RKO (cell line): ENCODE measurements at regions not wholly inside any gene's neighbourhood (a gene's known extent, or its start where the extent isn't known, plus 50 kb on each side); places are given as distances from the start of the nearest gene placed in this dataset.

Source experiments
- DNase-seq: peaks from one replicate; pipeline ENCODE4 v3.0.0-alpha.2; 2016; ENCODE audit warnings: low spot score

DNA sequence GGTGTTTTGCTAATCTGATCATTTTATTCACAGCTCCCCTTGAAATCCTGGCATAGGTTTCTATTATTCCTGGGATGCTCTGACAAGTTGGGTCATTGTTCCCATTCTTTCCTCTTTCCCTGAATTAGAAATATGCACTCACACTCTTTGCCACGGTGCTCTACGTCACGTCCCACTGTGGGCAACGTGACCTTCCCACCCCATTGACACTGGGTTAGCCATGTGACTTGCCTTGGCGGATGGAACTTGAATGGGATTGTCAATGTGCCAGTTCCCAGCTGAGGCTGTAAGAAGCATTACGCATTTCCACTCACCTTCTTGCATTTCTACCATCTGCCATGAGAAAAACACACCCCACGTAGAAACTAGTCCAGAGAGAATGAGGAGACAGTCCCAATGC, 492.4 kb downstream of the SHISA9 start:
- DNase-seq, result no peak

DNA sequence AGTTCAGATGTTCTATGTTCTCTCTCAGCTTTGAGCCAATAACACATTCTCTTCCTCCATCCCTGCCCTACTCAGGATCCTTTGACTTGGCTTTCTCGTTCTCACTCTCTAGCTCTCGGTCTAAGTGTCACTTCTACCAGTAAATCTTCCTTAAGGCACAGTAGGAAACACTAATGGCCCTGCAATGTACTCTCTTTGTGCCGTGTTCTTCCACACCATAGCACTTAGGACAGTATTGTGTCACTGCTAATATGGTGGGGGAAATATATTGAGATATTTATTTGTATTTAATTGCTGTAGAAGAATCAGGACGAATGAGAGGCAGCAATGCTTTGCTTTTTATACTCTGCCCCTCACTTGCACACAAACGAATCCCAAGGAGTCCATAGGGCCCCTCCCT, 493.1 kb downstream of the SHISA9 start:
- no peak for DNase-seq

DNA sequence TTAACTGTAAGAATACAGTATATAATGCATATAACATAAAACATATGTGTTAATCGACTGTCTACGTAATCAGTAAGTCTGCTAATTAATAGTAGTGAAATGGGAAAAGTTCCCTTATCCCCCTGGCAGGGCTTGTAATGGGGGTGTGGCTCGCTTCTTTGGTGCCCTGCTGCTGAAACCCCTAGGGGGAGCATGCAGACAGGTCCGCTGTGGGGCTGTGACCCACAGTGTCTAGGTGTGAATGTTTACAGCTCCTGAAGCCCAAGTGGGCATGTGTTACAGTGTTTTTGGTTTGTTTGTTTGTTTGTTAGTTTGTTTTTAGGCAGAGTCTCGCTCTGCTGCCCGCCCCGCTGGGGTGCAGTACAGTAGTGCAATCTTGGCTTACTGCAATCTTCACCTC, 495.7 kb downstream of the SHISA9 start:
- DNase-seq, result no peak

DNA sequence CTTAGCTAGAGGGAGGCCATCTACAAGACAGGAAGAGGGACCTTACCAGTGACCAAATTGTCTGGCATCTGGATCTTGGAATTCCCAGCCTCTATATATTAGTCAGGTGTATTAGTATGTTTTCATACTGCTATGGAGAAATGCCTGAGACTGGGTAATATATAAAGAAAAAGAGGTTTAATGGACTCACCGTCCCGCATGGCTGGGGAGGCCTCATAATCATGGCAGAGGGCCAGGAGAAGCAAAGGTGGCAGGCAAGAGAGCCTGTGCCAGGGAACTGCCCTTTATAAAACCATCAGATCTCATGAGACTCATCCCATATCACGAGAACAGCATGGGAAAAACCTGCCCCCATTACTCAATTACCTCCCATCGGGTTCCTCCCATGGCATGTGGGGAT, 500.2 kb downstream of the SHISA9 start:
- no peak for DNase-seq

DNA sequence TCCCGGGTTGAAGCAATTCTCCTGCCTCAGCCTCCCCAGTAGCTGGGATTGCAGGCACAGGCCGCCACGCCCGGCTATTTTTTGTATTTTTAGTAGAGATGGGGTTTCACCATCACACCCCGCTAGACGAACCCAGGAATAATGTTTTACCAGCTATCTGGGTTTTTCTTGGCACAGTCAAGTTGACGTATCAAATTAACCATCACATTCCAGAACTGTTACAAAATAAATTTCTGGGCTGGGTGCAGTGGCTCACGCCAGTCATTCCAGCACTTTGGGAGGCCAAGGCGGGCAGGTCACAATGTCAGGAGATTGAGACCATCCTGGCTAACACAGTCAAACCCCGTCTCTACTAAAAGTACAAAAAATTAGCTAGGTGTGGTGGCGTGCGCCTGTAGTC, 501.2 kb downstream of the SHISA9 start:
- no peak for DNase-seq

DNA sequence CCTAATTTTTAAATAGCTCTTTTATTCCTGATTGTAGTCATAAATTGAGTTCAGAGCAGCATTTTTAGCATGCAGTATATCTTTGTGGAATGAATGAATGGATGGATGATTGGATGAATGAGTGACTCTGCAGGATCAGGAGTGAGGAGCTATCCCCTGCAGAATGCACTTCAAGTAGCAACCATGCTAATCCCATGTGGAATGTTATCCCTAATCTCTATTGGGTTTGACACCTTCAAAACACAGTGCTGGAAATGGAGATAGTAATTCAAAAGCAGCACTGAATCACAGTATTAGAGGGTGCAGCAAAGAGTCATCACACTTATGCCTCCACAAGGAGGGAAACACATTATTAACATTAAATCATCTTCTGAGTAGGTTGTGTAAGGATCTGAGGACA, 501.9 kb downstream of the SHISA9 start:
- DNase-seq, result no peak

DNA sequence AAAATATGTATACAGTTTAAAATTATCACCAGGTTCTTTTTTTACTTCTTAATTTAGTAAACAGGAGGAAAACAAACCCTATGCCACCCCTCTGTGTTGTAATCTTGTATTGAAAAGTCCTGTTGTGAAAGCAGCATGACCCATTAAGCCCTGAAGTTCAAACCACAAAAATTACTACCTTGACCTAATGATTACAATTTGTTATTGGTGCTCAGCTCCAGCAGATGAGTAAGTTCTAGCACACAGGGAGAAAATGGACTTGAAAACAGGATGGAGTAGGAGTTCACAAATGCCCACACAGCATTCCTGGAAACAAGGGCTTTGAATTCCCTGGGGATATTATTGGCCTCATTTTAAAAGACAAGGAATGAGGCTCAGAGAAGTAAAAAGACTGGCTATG, 505.8 kb upstream of the ERCC4 start:
- DNase-seq, result no peak

DNA sequence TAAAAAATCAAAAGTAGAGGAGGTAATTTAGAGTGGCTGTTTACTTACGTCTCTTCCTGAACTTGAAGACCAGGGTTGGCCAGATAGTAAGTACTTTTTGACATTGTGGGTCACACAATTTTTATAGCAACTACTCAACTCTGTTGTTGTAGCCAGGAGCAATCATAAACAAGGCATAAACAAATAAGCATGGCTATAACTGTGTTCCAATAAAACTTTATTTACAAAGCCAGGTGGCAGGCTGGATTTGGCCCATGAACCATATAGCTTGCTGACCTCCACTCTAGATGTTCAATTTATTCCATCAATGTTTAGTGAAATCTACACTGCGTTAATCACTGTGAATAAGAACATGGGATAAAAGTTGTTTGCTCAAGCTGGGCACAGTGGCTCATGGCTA, 500.4 kb upstream of the ERCC4 start:
- DNase-seq, result no peak

DNA sequence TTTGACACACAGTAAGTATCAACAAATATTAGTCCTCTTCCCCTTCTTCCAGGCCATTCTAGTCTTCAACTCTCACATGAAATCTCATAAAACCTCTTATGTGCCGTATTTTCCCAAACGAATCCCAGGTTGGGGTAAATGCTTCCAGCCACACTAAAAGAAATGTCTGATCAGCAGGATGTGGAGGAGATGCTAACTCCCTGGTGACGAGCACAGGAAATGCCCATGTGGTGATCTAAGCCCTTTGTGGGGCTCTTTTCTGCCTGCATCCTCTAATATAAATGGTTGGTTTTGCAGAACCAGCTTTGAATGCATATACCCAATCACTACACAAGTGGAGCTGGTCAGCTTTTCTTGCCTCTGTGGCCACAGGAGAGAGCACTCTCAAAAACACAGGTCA, 498.2 kb upstream of the ERCC4 start:
- peak; percentile 8 for DNase-seq

DNA sequence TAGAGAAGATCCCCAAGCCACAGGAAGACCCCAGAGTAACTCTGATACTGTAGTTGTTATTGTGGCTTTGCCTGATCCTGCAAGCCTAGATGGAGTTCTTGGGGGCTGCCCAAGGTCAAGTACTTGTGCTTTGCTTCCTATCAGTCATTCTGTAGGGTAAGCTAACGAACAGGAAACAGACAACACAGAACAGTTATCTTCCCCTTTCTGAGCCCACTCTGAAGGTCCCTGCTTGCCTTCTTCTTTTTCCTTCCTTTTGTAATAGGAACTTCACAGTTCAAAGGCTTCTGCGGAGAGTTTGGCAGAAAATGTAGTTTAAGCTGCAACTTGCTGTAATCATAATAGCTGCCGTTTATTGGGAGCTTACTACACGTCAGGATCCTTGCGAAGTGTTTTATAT, 494.1 kb upstream of the ERCC4 start:
- no peak for DNase-seq

DNA sequence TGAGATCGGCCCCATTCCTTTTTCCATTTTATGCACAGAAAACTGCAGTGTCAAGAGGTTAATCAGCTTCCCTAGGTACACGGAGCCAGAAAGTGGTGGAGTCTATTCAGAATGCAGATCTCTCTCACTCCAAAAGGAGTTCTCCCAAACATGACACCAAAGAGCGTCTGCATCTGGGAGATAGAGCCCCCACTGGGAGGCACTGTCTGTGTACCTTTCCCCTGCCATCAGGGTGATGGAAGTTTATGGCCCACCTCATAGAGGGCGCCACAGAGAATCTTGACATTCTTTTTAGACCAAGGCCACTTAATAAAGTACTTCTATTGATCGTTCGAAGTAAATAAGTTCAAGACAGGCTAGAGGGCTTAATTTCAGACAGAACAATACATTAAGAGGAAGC, 493.7 kb upstream of the ERCC4 start:
- no peak for DNase-seq

DNA sequence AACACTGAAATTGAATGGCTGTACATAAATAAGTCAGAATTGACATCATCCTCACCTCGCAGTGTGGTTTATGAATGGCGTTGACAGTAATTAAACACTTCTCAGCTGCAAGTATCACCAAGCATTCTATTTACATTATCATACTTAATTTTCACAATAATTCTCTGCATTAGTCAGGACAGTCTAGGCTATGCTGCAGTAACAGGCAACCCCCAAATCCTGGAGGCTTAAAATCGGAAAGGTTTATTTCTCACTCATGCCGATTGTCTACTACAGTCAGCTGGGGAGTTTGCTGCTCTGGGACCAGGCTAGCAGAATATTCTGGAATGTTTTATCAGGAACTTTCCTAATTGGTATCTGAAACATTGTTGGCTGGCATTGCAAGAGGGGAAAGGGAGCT, 493.2 kb upstream of the ERCC4 start:
- DNase-seq, result no peak

DNA sequence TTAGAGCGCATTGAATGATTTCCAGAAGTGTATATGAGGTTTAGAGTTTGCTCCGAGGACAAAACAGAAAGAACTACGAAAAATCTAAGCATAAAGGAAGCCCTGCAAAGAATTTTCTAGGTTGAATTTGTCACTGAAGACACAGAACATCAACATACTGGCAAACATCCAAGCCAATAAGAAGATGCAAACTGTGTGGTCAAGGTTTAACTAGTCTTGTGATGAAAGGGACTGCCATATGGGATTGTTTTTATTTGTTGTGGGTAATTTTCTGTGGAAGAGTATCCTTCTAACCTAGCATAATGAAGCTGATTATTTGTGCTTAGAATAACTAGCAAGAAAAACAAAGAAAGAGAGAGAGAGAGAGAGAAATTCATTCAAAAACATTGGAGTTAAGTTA, 492.0 kb upstream of the ERCC4 start:
- DNase-seq, result no peak

DNA sequence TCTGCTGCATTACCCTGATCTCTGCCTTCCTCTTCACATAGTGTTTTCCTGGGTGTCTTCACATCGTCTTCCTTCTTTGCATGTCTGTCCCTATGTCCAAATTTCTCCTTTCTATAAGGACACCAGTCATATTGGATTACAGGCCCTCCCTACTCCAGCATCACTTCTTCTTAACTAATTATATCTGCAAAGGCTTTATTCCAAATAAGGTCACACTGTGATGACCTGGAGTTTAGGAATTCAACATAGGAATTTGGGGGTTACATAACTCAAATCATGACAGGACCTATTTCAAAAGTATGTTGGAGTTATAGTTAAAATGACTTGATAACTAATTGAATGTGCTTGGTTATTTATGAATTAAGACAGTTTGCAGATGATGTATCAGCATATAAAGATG, 490.5 kb upstream of the ERCC4 start:
- no peak for DNase-seq

DNA sequence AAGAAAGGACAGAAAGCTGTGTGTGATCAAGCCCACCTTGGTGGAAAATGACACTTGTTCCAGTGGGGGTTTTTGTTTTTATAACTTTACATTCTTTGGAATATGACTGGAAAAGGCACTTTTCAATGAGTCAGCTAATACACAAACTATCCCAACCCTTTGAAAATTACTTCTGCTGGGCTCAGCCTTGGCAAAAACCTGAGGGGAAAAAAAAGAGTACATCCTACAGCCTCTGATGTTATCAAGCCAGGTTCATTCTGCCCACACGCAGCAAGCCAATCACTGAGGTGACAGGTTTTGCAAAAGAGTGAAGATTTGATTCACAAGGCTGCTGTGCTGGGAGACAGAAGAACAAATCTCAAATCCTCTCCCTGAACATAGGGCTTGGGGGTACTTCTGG, 484.5 kb upstream of the ERCC4 start:
- DNase-seq, result no peak

DNA sequence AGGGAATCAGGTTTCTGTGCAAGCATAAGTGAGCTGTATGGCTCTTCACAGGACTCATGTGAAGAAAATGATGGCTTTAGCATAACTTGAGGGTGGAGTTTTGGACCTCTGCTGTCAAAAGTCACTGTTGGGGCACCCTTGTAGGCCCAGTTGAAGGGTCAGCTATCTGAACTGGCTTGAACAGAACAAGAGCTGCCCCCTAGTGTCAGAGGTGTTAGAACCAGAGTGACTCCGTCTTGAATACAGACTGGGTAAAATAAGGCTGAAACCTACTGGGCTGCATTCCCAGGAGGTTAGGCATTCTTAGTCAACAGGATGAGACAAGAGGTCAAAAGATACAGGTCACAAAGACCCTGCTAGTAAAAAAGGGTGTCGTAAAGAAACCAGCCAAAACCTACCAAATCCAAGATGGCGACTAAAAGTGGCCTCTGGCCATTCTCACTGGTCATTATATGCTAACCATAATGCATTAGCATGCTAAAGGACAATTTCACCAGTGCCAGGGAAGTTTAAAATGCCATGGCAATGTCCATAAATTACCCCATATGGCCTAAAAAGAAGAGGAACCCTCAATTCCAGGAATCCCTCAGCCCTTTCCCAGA, 484.0 kb upstream of the ERCC4 start:
- DNase-seq, result no peak

DNA sequence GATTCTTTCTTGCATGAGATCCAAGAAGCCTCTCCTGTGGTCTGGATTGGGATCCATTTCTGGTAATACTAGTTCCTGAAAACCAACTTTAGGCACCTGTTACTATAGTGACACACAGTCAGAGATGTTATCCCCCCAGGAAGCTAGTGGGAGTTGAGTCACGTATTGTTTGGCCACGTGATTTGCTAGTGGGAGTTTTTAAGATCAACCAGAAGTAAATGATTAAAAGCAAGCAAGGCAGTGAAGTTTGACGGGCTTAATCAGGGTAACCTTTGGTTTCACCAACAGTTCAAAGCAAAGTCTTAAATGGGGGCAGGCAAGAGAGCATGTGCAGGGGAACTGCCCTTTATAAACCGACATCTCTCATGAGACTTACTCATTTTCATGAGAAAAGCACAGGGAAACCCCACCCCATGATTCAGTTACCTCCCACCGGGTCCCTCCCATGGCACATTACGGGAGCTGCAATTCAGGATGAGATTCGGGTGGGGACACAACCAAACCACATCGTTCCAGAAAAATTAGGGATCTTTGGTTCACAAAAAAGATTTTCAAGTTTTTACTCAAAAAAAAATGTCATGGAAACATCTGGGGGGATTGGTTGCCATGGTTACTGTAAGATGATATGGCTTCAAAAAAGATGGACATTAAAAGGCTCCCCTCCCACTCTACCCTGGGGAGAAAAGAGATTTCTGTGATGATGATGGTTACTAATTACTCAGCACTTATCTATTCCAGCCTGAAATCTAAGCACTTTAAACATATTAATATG, 483.1 kb upstream of the ERCC4 start:
- DNase-seq, result no peak

DNA sequence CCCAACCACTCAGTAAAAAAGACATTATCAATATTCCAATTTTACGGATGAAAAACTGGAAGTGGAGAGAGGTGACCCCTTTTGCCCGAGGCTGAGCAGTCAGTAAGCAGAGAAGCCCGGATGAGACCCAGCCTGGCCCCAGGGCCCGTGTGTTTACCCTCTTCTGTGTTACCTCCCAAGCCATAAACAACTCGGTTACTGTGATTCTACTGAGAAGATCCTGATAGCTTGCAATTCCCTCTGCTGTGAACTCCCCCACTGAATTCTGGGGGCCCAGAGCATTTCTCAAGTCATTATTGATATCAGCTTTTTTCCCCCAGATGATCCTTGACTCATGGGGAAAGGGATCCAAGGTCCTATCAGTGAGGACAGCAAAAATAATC, 482.6 kb upstream of the ERCC4 start:
- no peak for DNase-seq

DNA sequence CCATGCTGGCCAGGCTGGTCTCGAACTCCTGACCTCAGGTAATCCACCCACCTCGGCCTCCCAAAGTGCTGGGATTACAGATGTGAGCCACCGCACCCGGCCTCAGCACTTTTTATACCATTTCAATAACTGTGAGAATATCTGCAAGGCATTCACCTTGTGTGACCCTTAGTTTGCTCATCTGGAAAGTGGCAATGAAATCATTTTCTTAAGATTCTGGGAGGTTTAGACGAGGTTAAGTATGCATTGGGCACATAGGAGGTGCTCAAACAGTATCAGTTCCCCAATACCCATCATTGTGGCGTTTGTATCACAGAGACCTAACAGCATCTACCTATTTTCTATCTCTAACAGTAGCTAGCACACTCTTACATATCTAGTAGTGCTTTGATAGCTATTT, 481.9 kb upstream of the ERCC4 start:
- no peak for DNase-seq

DNA sequence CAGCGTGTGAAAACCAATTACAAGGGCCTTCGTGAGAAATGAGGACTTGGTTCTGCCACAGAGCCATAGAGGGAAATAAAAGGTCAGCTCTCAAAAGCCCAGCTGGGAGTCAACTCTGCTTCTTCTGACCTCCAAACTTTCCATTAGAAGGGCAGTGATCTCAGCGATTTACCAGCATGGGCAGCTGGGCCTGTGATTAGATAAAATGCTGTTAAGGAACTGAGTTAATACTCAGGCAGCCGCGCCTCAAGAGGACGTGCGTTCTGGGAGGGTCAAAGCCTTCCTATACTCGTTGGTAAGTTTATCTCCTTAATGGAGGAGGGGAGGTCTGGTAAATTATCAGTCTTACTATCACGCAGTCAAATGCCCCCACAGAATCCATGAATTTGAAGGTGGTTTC, 480.2 kb upstream of the ERCC4 start:
- DNase-seq, result no peak

DNA sequence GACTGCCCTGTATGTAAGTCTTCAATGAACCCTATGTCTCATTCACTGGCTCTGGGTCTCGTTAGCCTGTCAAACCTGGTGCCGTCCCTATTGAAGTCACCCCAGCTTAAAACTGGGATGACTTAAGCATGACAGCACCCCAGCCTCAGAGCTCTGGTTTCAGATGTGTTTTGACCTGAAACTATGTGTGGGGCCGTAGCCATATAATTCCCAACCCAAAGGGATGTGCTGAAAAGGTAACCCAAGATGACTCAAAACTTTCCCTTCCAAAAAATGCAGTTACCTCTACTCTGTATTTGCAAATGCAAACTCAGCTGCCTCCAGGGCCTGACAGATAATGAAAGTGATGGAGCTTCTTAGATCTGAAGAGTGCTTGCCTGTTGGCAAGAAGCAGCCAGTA, 478.3 kb upstream of the ERCC4 start:
- no peak for DNase-seq

DNA sequence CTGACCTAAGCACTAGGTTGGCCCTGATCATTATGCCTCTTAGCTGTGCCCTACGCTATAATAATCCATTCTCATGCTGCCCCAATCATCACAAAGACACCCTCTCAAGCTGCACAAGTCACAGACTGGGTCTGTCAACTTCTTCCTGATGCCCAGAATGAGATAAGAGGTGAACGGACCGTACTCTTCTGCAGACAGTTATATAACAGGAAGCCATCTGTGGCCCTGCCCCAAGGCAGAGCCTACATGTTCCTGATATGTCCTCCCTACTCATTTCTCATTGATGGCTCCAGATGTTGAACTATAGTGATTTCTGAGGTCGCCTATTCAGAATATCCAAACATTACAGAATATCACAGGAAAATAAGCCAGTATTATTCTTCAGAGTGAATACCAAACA, 471.6 kb upstream of the ERCC4 start:
- no peak for DNase-seq

DNA sequence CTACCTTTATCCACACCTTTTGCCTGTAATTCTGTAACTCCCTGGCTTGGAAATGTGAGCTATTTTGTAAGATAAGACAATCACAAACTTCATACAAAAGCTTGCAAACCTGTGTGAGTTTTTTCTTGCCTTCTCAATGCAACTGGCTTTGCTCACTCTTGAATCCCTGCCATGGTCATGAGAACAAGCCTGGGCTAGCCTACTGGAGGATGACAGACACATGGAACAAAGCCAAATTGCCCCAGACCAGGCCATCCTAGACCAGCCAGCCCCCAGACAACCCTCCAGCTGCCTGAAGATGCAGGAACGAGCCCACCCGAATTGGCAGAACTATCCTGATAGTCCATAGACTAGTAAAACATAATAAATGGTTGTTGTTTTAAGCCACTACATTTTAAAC, 466.6 kb upstream of the ERCC4 start:
- DNase-seq, result no peak

DNA sequence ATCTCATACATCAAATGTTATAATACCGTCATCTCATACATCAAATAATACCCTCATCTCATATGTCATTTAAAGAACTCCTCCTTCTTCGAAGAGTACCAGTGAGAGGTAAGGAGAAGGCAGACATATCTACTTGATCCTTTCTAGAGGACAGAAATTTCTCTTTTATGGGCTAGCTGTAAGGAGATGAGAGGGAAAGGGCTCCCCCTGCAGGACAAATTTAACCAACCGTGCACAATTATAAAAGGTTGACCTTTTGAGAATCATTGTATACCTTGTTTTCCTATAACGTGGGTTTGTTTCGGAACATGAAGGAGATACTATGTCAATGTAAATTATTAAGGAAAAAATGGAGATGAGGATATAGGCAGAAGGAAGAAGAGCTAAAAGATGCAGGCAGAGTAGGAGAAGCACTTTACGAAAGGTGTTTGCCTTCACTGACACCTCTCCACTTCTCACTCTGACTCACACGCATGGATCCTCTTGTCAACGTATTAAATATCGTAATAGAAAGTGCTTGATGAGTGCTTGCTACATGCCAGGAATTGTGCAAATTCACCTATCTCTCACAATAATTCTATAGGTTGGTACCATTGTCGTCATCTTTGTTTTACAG, 465.9 kb upstream of the ERCC4 start:
- DNase-seq, result peak; percentile 40
